HUES48 (cell line): ENCODE measurements at regions not wholly inside any gene's neighbourhood (a gene's known extent, or its start where the extent isn't known, plus 50 kb on each side); places are given as distances from the start of the nearest gene placed in this dataset.

Experiments used
- H3K27ac ChIP-seq: one replicate; pipeline ENCODE4 v1.7.0; 2013; ENCODE audit warnings: low read depth, low read length, inconsistent platforms
- H3K27me3 ChIP-seq: 2 replicates; pipeline ENCODE4 v1.6.1; 2013; ENCODE audit warnings: mild to moderate bottlenecking, low read length; ENCODE audit not compliant: control insufficient read depth, insufficient read depth
- H3K36me3 ChIP-seq: 2 replicates; pipeline ENCODE4 v1.6.1; 2013; ENCODE audit warnings: low read length; ENCODE audit not compliant: control insufficient read depth, insufficient read depth
- H3K4me1 ChIP-seq: 2 replicates; pipeline ENCODE4 v1.6.1; 2013; ENCODE audit warnings: mild to moderate bottlenecking, low read length; ENCODE audit not compliant: control insufficient read depth, insufficient read depth
- H3K4me3 ChIP-seq: 2 replicates; pipeline ENCODE4 v1.5.1; 2013; ENCODE audit warnings: mild to moderate bottlenecking, low read depth, low read length
- H3K9ac ChIP-seq: 2 replicates; pipeline ENCODE4 v1.6.1; 2013; ENCODE audit warnings: mild to moderate bottlenecking, low read depth, low read length, moderate library complexity
- H3K9me3 ChIP-seq: 2 replicates; pipeline ENCODE4 v1.6.1; 2013; ENCODE audit warnings: low read length; ENCODE audit not compliant: control insufficient read depth, insufficient read depth

- Histone ChIP-seq H3K27ac (no peak overlapping the region), H3K27me3 (no peaks in the 10 kb centered on the region), H3K36me3 (no peaks in the 10 kb centered on the region), H3K4me3 (no peak overlapping the region), H3K9ac (no peak overlapping the region), H3K9me3 (peaks cover 2% of the 10 kb centered on the region; the same call in 1 of the 2 replicates), H3K4me1 (peaks cover 4% of the 10 kb centered on the region)
Measured at GRCh38 chr2:59427980-59428379, 1125.5 kb downstream of the BCL11A start.

GRCh38 chr2:59425247-59425646 is 1128.2 kb downstream of the BCL11A start:
- no peaks in the 10 kb centered on the region for H3K27me3 ChIP-seq
- H3K27ac ChIP-seq = no peak overlapping the region
- H3K4me3 ChIP-seq = no peak overlapping the region
- H3K9me3 ChIP-seq = no peaks in the 10 kb centered on the region
- peaks cover 4% of the 10 kb centered on the region for H3K4me1 ChIP-seq
- no peaks in the 10 kb centered on the region for H3K36me3 ChIP-seq
- H3K9ac ChIP-seq = no peak overlapping the region

- no peaks in the 10 kb centered on the region for H3K27me3 ChIP-seq
- no peaks in the 10 kb centered on the region for H3K36me3 ChIP-seq
- peaks cover 12% of the 10 kb centered on the region for H3K4me1 ChIP-seq
- H3K9ac ChIP-seq = no peak overlapping the region
- no peak overlapping the region for H3K27ac ChIP-seq
- peaks cover 3% of the 10 kb centered on the region; the same call in 1 of the 2 replicates for H3K9me3 ChIP-seq
- H3K4me3 ChIP-seq = no peak overlapping the region
Measured at GRCh38 chr2:59413751-59414570, 1139.5 kb downstream of the BCL11A start.

GRCh38 chr2:59399126-59399525 is 1154.3 kb downstream of the BCL11A start:
- no peaks in the 10 kb centered on the region for H3K36me3 ChIP-seq
- H3K9ac ChIP-seq = no peak overlapping the region
- H3K4me3 ChIP-seq = no peak overlapping the region
- no peaks in the 10 kb centered on the region for H3K4me1 ChIP-seq
- H3K9me3 ChIP-seq = no peaks in the 10 kb centered on the region
- no peaks in the 10 kb centered on the region for H3K27me3 ChIP-seq
- H3K27ac ChIP-seq = no peak overlapping the region

GRCh38 chr2:59398081-59398480 is 1155.4 kb downstream of the BCL11A start:
- H3K9ac ChIP-seq = no peak overlapping the region
- no peaks in the 10 kb centered on the region for H3K27me3 ChIP-seq
- no peaks in the 10 kb centered on the region for H3K4me1 ChIP-seq
- H3K27ac ChIP-seq = no peak overlapping the region
- H3K9me3 ChIP-seq = no peaks in the 10 kb centered on the region
- H3K36me3 ChIP-seq = no peaks in the 10 kb centered on the region
- no peak overlapping the region for H3K4me3 ChIP-seq

GRCh38 chr2:59395119-59395518 is 1154.0 kb upstream of the FANCL start:
- H3K27ac ChIP-seq = no peak overlapping the region
- H3K9ac ChIP-seq = no peak overlapping the region
- no peak overlapping the region for H3K4me3 ChIP-seq
- H3K9me3 ChIP-seq = no peaks in the 10 kb centered on the region; the same call in 1 of the 2 replicates
- no peaks in the 10 kb centered on the region for H3K4me1 ChIP-seq
- no peaks in the 10 kb centered on the region for H3K27me3 ChIP-seq
- H3K36me3 ChIP-seq = no peaks in the 10 kb centered on the region

- Histone ChIP-seq H3K4me3 (no peak overlapping the region), H3K9me3 (no peaks in the 10 kb centered on the region; the same call in 1 of the 2 replicates), H3K4me1 (0 out of 2 replicates have a peak, but pooled peaks cover 4% of the 10 kb centered on the region), H3K36me3 (no peaks in the 10 kb centered on the region), H3K27me3 (no peaks in the 10 kb centered on the region), H3K27ac (no peak overlapping the region), H3K9ac (no peak overlapping the region)
Measured at GRCh38 chr2:59391896-59392295, 1150.8 kb upstream of the FANCL start.

GRCh38 chr2:59390581-59390980 is 1149.5 kb upstream of the FANCL start:
- Histone ChIP-seq H3K4me3 (no peak overlapping the region), H3K9ac (no peak overlapping the region), H3K4me1 (0 out of 2 replicates have a peak, but pooled peaks cover 4% of the 10 kb centered on the region), H3K27me3 (no peaks in the 10 kb centered on the region), H3K27ac (no peak overlapping the region), H3K36me3 (no peaks in the 10 kb centered on the region), H3K9me3 (no peaks in the 10 kb centered on the region; the same call in 1 of the 2 replicates)

- no peaks in the 10 kb centered on the region for H3K36me3 ChIP-seq
- H3K4me1 ChIP-seq = 0 out of 2 replicates have a peak, but pooled peaks cover 4% of the 10 kb centered on the region
- no peaks in the 10 kb centered on the region; the same call in 1 of the 2 replicates for H3K9me3 ChIP-seq
- no peaks in the 10 kb centered on the region for H3K27me3 ChIP-seq
- H3K9ac ChIP-seq = no peak overlapping the region
- no peak overlapping the region for H3K4me3 ChIP-seq
- no peak overlapping the region for H3K27ac ChIP-seq
Measured at GRCh38 chr2:59389240-59389639, 1148.1 kb upstream of the FANCL start.

- no peaks in the 10 kb centered on the region for H3K9me3 ChIP-seq
- H3K4me1 ChIP-seq = 0 out of 2 replicates have a peak, but pooled peaks cover 4% of the 10 kb centered on the region
- H3K36me3 ChIP-seq = no peaks in the 10 kb centered on the region
- H3K27ac ChIP-seq = no peak overlapping the region
- no peak overlapping the region for H3K4me3 ChIP-seq
- no peak overlapping the region for H3K9ac ChIP-seq
- H3K27me3 ChIP-seq = no peaks in the 10 kb centered on the region
Measured at GRCh38 chr2:59385971-59386370, 1144.8 kb upstream of the FANCL start.

GRCh38 chr2:59383473-59383872 is 1142.3 kb upstream of the FANCL start:
- no peak overlapping the region for H3K9ac ChIP-seq
- no peaks in the 10 kb centered on the region for H3K9me3 ChIP-seq
- H3K27me3 ChIP-seq = no peaks in the 10 kb centered on the region
- no peaks in the 10 kb centered on the region for H3K36me3 ChIP-seq
- H3K4me1 ChIP-seq = no peaks in the 10 kb centered on the region
- H3K4me3 ChIP-seq = no peak overlapping the region
- H3K27ac ChIP-seq = no peak overlapping the region
